Neural cell (in vitro differentiated cells): ENCODE measurements at regions not wholly inside any gene's neighbourhood (a gene's known extent, or its start where the extent isn't known, plus 50 kb on each side); places are given as distances from the start of the nearest gene placed in this dataset.

Experiments
- H2AFZ ChIP-seq: fragments of 200-600, 300-800 bp; sonication (generic), shearing (Covaris generic); 2 replicates; pipeline ENCODE4 v1.6.0; 2014; ENCODE audit warnings: low read depth, mild to moderate bottlenecking, antibody characterized with exemption, low read length, moderate library complexity
- H3F3A ChIP-seq: fragments of 200-600 bp; shearing (Covaris generic); 2 replicates; pipeline ENCODE4 v1.6.1; 2016; ENCODE audit warnings: mild to moderate bottlenecking, moderate library complexity, mixed read lengths, antibody characterized with exemption, low read length; ENCODE audit not compliant: insufficient read depth, poor library complexity, severe bottlenecking
- H3K27ac ChIP-seq: fragments of 200-600, 300-800 bp; sonication (generic), shearing (Covaris generic); 2 replicates; pipeline ENCODE4 v1.5.1; 2014; ENCODE audit warnings: mild to moderate bottlenecking, low read length, moderate library complexity
- H3K27me3 ChIP-seq: fragments of 300-800, 200-600 bp; sonication (generic), shearing (Covaris generic); 2 replicates; pipeline ENCODE4 v1.6.0; 2014; ENCODE audit warnings: mild to moderate bottlenecking, low read depth, low read length, moderate library complexity; ENCODE audit not compliant: insufficient read depth
- H3K36me3 ChIP-seq: fragments of 300-800, 200-600 bp; sonication (generic), shearing (Covaris generic); 2 replicates; pipeline ENCODE4 v1.5.1; 2014; ENCODE audit warnings: mild to moderate bottlenecking, antibody characterized with exemption, low read length, moderate library complexity; ENCODE audit not compliant: insufficient read depth
- H3K4me2 ChIP-seq: fragments of 300-800, 200-600 bp; sonication (generic), shearing (Covaris generic); 2 replicates; pipeline ENCODE4 v1.6.0; 2014; ENCODE audit warnings: mild to moderate bottlenecking, low read length
- H3K4me3 ChIP-seq: fragments of 300-800, 200-600 bp; sonication (generic), shearing (Covaris generic); 2 replicates; pipeline ENCODE4 v1.5.1; 2014; ENCODE audit warnings: mild to moderate bottlenecking, low read length, moderate library complexity
- H3K79me2 ChIP-seq: fragments of 200-600 bp; shearing (Covaris generic); replicated peaks from 2 replicates; pipeline ENCODE4 v1.6.0; 2014; ENCODE audit warnings: mild to moderate bottlenecking, low read length, moderate library complexity; ENCODE audit not compliant: insufficient read depth
- H3K9ac ChIP-seq: fragments of 300-800, 200-600 bp; sonication (generic), shearing (Covaris generic); 2 replicates; pipeline ENCODE4 v1.6.1; 2016; ENCODE audit warnings: mild to moderate bottlenecking, low read length, mixed read lengths
- H3K9me2 ChIP-seq: fragments of 200-600 bp; shearing (Covaris generic); 2 replicates; pipeline ENCODE4 v1.6.1; 2016; ENCODE audit warnings: mild to moderate bottlenecking, low read length, mixed read lengths; ENCODE audit not compliant: insufficient read depth
- H3K9me3 ChIP-seq: fragments of 200-600, 300-800 bp; sonication (generic), shearing (Covaris generic); 2 replicates; pipeline ENCODE4 v1.6.1; 2016; ENCODE audit warnings: mild to moderate bottlenecking, mixed run types, low read length, moderate library complexity, mixed read lengths
- H4K20me1 ChIP-seq: fragments of 200-600 bp; shearing (Covaris generic); 2 replicates; pipeline ENCODE4 v1.6.1; 2016; ENCODE audit warnings: mild to moderate bottlenecking, mixed run types; ENCODE audit not compliant: insufficient read depth
- EP300 ChIP-seq: fragments of 450-650 bp; conservative IDR thresholded peaks from 2 replicates; pipeline ENCODE4 v1.6.1; 2014; ENCODE audit warnings: antibody characterized with exemption, mild to moderate bottlenecking, moderate library complexity; ENCODE audit not compliant: poor library complexity, severe bottlenecking
- EZH2 ChIP-seq: fragments of 200-600, 300-800 bp; shearing (Covaris generic), sonication (generic); IDR thresholded peaks from 2 replicates; pipeline ENCODE4 v1.6.1; 2014; ENCODE audit warnings: antibody characterized with exemption, low read length, borderline replicate concordance, mild to moderate bottlenecking; ENCODE audit not compliant: insufficient read depth, poor library complexity, severe bottlenecking
- MXI1 ChIP-seq: fragments of 450-650 bp; conservative IDR thresholded peaks from 2 replicates; pipeline ENCODE4 v1.6.1; 2014; ENCODE audit warnings: antibody characterized with exemption, mild to moderate bottlenecking; ENCODE audit not compliant: poor library complexity, severe bottlenecking
- RAD21 ChIP-seq: fragments of 450-650 bp; conservative IDR thresholded peaks from 2 replicates; pipeline ENCODE4 v1.6.1; 2014; ENCODE audit warnings: antibody characterized with exemption, mild to moderate bottlenecking, moderate library complexity
- SMC3 ChIP-seq: fragments of 450-650 bp; conservative IDR thresholded peaks from 2 replicates; pipeline ENCODE4 v1.6.1; 2014; ENCODE audit warnings: antibody characterized with exemption, mild to moderate bottlenecking, moderate library complexity; ENCODE audit not compliant: poor library complexity
- TAF1 ChIP-seq: IDR thresholded peaks from 2 replicates; pipeline ENCODE4 v1.6.1; 2012; ENCODE audit warnings: low read depth
- TF ChIP-seq, protein P1 (sequence below): fragments of 450-650 bp; IDR thresholded peaks from 2 replicates; pipeline ENCODE4 v1.5.1; 2014; ENCODE audit warnings: antibody characterized with exemption, mild to moderate bottlenecking, moderate library complexity; ENCODE audit not compliant: poor library complexity, severe bottlenecking
- TF ChIP-seq, protein P2 (sequence below): IDR thresholded peaks from 2 replicates; pipeline ENCODE4 v1.6.1; 2012; ENCODE audit warnings: borderline replicate concordance

GRCh38 chrX:13099121-13099520 is 54.7 kb upstream of the FAM9C start:
- no peak overlapping the region for H2AFZ ChIP-seq
- no peaks in the 10 kb centered on the region for H3K79me2 ChIP-seq
- H3K4me3 ChIP-seq: no peak overlapping the region
- H3K9me3 ChIP-seq: no peaks in the 10 kb centered on the region
- H3K4me2 ChIP-seq: no peak overlapping the region
- no peaks in the 10 kb centered on the region for H3K36me3 ChIP-seq
- no peaks in the 10 kb centered on the region for H3K9me2 ChIP-seq
- TF ChIP-seq MXI1: no peak
- no peak for TF ChIP-seq TAF1
- TF ChIP-seq RAD21: no peak
- TF ChIP-seq EZH2: no peak
- TF ChIP-seq EP300: no peak
- H3K27ac ChIP-seq: no peak overlapping the region
- H4K20me1 ChIP-seq: no peaks in the 10 kb centered on the region
- H3F3A ChIP-seq: no peaks in the 10 kb centered on the region
- H3K27me3 ChIP-seq: no peaks in the 10 kb centered on the region
- no peak overlapping the region for H3K9ac ChIP-seq

DNA sequence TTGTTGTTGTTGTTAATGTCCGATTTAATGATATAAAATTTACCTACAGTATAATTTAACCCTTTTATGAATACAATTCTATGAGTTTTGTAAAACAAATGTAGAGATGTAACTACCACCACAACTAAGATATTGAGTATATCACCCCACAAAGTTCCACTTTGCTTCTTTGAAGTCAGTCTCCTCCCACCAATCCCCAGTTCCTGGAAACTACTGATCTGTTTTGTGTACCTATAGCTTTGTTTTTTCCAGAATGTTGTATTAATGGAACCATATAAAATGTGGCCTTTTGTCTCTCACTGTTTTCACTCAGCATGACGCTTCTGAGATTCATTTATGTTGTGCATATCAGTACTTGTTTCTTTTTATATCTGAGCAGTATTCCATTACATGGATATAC is 52.3 kb upstream of the FAM9C start:
- no peak overlapping the region for H3K27ac ChIP-seq

DNA sequence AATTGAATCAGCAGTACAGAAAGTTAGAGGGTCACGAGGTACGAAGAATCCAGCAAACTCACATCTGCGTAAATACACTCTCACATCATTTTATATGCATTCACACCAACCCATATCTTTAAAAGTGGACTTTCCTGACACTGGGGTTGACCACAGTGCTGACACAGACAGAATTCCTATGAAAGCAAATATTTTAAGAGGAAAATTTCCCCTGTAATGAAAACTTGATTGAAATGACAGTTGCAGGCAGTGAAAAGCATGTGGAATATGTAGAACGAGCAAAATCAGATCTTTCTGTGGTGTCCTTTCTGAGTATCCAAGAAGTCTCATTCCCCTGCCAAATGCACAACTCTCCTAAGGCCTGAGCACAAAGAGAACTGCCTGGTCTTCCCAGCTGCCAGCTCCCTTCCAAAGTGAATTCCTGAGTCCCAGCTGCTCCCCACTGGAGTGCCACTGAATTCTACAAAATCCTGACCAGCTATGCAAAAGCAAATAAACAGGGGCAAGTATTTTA is 50.5 kb upstream of the FAM9C start:
- Histone ChIP-seq H4K20me1 (no peaks in the 10 kb centered on the region), H3K9ac (no peak overlapping the region), H3K4me2 (no peak overlapping the region), H3K79me2 (no peaks in the 10 kb centered on the region), H3K9me2 (no peaks in the 10 kb centered on the region), H3K36me3 (no peaks in the 10 kb centered on the region), H3K27ac (no peak overlapping the region), H2AFZ (no peak overlapping the region), H3K27me3 (no peaks in the 10 kb centered on the region), H3K9me3 (no peaks in the 10 kb centered on the region), H3K4me3 (no peak overlapping the region), H3F3A (no peaks in the 10 kb centered on the region)
- TF ChIP-seq RAD21: no peak
- TF ChIP-seq, protein P1, sequence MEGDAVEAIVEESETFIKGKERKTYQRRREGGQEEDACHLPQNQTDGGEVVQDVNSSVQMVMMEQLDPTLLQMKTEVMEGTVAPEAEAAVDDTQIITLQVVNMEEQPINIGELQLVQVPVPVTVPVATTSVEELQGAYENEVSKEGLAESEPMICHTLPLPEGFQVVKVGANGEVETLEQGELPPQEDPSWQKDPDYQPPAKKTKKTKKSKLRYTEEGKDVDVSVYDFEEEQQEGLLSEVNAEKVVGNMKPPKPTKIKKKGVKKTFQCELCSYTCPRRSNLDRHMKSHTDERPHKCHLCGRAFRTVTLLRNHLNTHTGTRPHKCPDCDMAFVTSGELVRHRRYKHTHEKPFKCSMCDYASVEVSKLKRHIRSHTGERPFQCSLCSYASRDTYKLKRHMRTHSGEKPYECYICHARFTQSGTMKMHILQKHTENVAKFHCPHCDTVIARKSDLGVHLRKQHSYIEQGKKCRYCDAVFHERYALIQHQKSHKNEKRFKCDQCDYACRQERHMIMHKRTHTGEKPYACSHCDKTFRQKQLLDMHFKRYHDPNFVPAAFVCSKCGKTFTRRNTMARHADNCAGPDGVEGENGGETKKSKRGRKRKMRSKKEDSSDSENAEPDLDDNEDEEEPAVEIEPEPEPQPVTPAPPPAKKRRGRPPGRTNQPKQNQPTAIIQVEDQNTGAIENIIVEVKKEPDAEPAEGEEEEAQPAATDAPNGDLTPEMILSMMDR: no peak
- TF ChIP-seq, protein P2, sequence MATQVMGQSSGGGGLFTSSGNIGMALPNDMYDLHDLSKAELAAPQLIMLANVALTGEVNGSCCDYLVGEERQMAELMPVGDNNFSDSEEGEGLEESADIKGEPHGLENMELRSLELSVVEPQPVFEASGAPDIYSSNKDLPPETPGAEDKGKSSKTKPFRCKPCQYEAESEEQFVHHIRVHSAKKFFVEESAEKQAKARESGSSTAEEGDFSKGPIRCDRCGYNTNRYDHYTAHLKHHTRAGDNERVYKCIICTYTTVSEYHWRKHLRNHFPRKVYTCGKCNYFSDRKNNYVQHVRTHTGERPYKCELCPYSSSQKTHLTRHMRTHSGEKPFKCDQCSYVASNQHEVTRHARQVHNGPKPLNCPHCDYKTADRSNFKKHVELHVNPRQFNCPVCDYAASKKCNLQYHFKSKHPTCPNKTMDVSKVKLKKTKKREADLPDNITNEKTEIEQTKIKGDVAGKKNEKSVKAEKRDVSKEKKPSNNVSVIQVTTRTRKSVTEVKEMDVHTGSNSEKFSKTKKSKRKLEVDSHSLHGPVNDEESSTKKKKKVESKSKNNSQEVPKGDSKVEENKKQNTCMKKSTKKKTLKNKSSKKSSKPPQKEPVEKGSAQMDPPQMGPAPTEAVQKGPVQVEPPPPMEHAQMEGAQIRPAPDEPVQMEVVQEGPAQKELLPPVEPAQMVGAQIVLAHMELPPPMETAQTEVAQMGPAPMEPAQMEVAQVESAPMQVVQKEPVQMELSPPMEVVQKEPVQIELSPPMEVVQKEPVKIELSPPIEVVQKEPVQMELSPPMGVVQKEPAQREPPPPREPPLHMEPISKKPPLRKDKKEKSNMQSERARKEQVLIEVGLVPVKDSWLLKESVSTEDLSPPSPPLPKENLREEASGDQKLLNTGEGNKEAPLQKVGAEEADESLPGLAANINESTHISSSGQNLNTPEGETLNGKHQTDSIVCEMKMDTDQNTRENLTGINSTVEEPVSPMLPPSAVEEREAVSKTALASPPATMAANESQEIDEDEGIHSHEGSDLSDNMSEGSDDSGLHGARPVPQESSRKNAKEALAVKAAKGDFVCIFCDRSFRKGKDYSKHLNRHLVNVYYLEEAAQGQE: no peak
- no peak for TF ChIP-seq MXI1
- no peak for TF ChIP-seq SMC3

More for the DNA sequence above, 52.3 kb upstream of the FAM9C start:
- no peaks in the 10 kb centered on the region for H3K9me3 ChIP-seq
- TF ChIP-seq RAD21 (no peak), TAF1 (no peak)
- H3K79me2 ChIP-seq: no peaks in the 10 kb centered on the region
- no peaks in the 10 kb centered on the region for H4K20me1 ChIP-seq
- no peak overlapping the region for H3K4me2 ChIP-seq
- H3K9ac ChIP-seq: no peak overlapping the region
- H3F3A ChIP-seq: no peaks in the 10 kb centered on the region
- no peak overlapping the region for H2AFZ ChIP-seq
- no peaks in the 10 kb centered on the region for H3K27me3 ChIP-seq
- no peaks in the 10 kb centered on the region for H3K9me2 ChIP-seq
- no peaks in the 10 kb centered on the region for H3K36me3 ChIP-seq
- no peak overlapping the region for H3K4me3 ChIP-seq
